H1 (cell line): ENCODE measurements at regions not wholly inside any gene's neighbourhood (a gene's known extent, or its start where the extent isn't known, plus 50 kb on each side); places are given as distances from the start of the nearest gene placed in this dataset.

ENCODE experiments used
- ATF2 ChIP-seq: IDR thresholded peaks from 2 replicates; pipeline ENCODE4 v1.6.1; 2012; ENCODE audit warnings: low read length, inconsistent platforms
- CBX8 ChIP-seq: fragments of 300-800, 300-1000 bp; sonication (generic); IDR thresholded peaks from 2 replicates; pipeline ENCODE4 v1.7.1; 2016; ENCODE audit warnings: low read depth, low read length, borderline replicate concordance
- HDAC2 ChIP-seq, 2 experiments: fragments of 300-600 bp in 1 of 2; sonication (generic) in 1 of 2; IDR thresholded peaks; 2 replicates each; pipeline ENCODE4 v1.6.1; 2011 to 2012; ENCODE audit warnings: low read depth in 2 of 2, low read length in 2 of 2, mild to moderate bottlenecking in 2 of 2, moderate library complexity in 2 of 2, borderline replicate concordance in 1 of 2, inconsistent platforms in 1 of 2
- JUND ChIP-seq: IDR thresholded peaks from 2 replicates; pipeline ENCODE4 v1.6.1; 2011; ENCODE audit warnings: mild to moderate bottlenecking, improper control_type of control experiment, low read length
- RAD21 ChIP-seq, 2 experiments: IDR thresholded peaks in 1 of 2; conservative IDR thresholded peaks in 1 of 2; 2 replicates each; pipeline ENCODE4 v1.6.1; 2011; ENCODE audit warnings: low read depth in 2 of 2, low read length in 2 of 2, improper control_type of control experiment in 1 of 2, inconsistent platforms in 1 of 2, mild to moderate bottlenecking in 1 of 2, moderate library complexity in 1 of 2
- SIRT6 ChIP-seq: IDR thresholded peaks from one replicate; pipeline ENCODE4 v1.7.1; 2012; ENCODE audit warnings: low read length, inconsistent platforms
- SIX5 ChIP-seq: IDR thresholded peaks from 2 replicates; pipeline ENCODE4 v1.6.1; 2011; ENCODE audit warnings: mild to moderate bottlenecking, low read depth, low read length
- TBP ChIP-seq: IDR thresholded peaks from 2 replicates; pipeline ENCODE4 v1.6.1; 2011; ENCODE audit warnings: low read depth, low read length, improper control_type of control experiment
- YY1 ChIP-seq: IDR thresholded peaks from 2 replicates; pipeline ENCODE4 v1.6.1; 2011; ENCODE audit warnings: low read depth, mild to moderate bottlenecking, low read length

GRCh38 chr4:36734334-36734733 is 452.9 kb downstream of the DTHD1 start (continued):
- TF ChIP-seq ATF2 (no peak), CBX8 (no peak), YY1 (no peak), TBP (no peak), RAD21 (IDR thresholded peaks at IDR 0.05 in 1 of 2, conservative IDR thresholded peaks at IDR 0.05 in 1 of 2; ENCODE audit: low read depth in 2 of 2, low read length in 2 of 2) (no peak), SIRT6 (no peak), SIX5 (no peak), JUND (no peak), HDAC2 (IDR thresholded peaks at IDR 0.05; ENCODE audit: borderline replicate concordance in 1 of 2, low read depth in 2 of 2, low read length in 2 of 2) (no peak)
